Mesothelial cell of epicardium (in vitro differentiated cells): ENCODE measurements at regions not wholly inside any gene's neighbourhood (a gene's known extent, or its start where the extent isn't known, plus 50 kb on each side); places are given as distances from the start of the nearest gene placed in this dataset. TPM values are rescaled to one million over a fixed set of nuclear protein-coding genes. Genes with fewer than 3 reads are reported as not detected.
"Not testable (repeated sequence)": the region's sequence is repeated elsewhere in the genome, so short reads cannot be mapped to it uniquely, and the experiment has no call there.

Experiments used
- DNase-seq, 2 experiments: peaks; one replicate each; pipeline ENCODE4 v3.0.0; 2021; ENCODE audit warnings: low spot score in 2 of 2; ENCODE audit not compliant: unreplicated experiment in 2 of 2
- H3K27ac Mint-ChIP-seq: 2 replicates; pipeline ENCODE4 v1.8.0; 2021; ENCODE audit warnings: mixed read lengths
- H3K27me3 Mint-ChIP-seq: 2 replicates; pipeline ENCODE4 v1.8.0; 2021; ENCODE audit warnings: low read depth, mixed read lengths
- H3K36me3 Mint-ChIP-seq: 2 replicates; pipeline ENCODE4 v1.8.0; 2021; ENCODE audit warnings: mixed read lengths
- H3K4me1 Mint-ChIP-seq: 2 replicates; pipeline ENCODE4 v1.8.0; 2021; ENCODE audit warnings: mixed read lengths
- H3K4me3 Mint-ChIP-seq: 2 replicates; pipeline ENCODE4 v1.8.0; 2021; ENCODE audit warnings: mild to moderate bottlenecking, moderate library complexity, mixed read lengths
- H3K9me3 Mint-ChIP-seq: 2 replicates; pipeline ENCODE4 v1.8.0; 2021; ENCODE audit warnings: mixed read lengths
- CTCF ChIP-seq: fragments of 200-600 bp; sonication (generic); IDR thresholded peaks from one replicate; pipeline ENCODE4 v1.5.0; 2021; ENCODE audit warnings: antibody characterized with exemption; ENCODE audit not compliant: unreplicated experiment
- microRNA-seq: library from miRNA; unstranded; fragments of <30 nt; microRNA quantifications from one replicate; pipeline ENCODE4 v1.2.0, GENCODE V29; 2021; ENCODE audit warnings: inconsistent platforms, mixed read lengths

DNA sequence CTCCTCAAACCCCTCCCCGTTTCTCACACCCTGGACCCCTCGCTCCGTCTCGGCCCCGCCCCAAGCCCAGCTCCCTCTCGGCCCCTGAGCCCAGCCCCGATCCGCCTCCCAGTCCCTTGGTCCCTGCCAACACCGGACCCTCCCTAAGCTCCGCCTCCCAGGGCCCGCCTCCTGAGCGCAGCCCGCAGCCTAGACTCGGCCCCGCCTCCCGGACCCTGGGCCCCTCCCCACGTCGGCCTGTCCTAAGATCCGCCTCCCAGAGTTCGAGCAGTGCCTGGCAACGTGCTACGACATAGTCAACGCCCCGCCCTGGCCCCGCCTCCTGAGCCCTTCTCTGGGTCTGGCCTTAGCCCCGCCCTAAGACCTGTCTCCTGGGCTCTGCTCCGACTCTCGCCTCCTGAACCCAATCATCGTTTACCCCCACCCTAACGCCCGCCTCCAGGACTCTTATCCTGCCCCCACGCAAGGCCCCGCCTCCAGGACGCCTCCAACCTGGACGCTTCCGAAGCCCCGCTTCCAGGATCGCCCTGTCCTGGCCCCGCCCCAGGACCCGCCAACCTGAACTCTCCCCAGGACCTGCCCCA lies 53.1 kb upstream of the ROPN1B start:
- Mint-ChIP-seq H3K4me3 (peak overlapping the region; percentile 81), H3K4me1 (peaks cover 17% of the 10 kb centered on the region), H3K27ac (peak overlapping the region; percentile 64)
- not testable (repeated sequence) for H3K9me3 Mint-ChIP-seq, H3K27me3 Mint-ChIP-seq, H3K36me3 Mint-ChIP-seq
- DNase-seq, result peak; percentile 96 to 99

GRCh38 chr3:125916376-125916978 lies 52.5 kb upstream of the ROPN1B start:
- peak; percentile 89 to 95 for DNase-seq
- H3K4me3 Mint-ChIP-seq, result peak overlapping the region; percentile 81
- TF ChIP-seq CTCF, result no peak
- no peaks in the 10 kb centered on the region for H3K27me3 Mint-ChIP-seq
- H3K27ac Mint-ChIP-seq, result peak overlapping the region; percentile 87
- H3K9me3 Mint-ChIP-seq, result no peaks in the 10 kb centered on the region
- H3K4me1 Mint-ChIP-seq, result peaks cover 17% of the 10 kb centered on the region
- H3K36me3 Mint-ChIP-seq, result no peaks in the 10 kb centered on the region

DNA sequence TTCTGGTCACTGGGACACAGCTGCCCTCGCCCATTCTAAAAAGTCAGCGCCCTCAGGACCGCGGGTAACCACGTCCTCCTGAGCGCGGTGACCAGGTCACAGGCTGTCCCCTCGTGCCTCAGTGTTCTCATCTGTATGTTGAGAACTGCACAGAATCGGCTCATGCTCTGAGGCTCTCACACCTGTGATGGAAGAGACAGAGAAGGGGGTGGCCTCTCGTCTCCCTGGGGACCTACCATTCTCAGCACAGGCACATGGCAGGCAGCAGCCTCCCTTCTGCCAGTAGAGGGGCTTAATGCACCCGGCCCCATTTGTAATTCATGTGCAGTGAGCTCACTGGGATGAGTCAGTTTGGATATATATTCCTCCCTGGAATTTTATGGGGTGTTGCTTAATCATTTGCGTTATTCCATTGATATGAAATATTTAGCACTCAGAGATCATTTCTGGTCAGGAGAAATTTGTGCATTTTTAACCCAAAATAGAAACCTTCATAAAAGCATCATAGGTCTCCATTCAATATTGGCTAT lies 51.9 kb upstream of the ROPN1B start:
- H3K9me3 Mint-ChIP-seq, H3K36me3 Mint-ChIP-seq, H3K27me3 Mint-ChIP-seq: not testable (repeated sequence)
- H3K4me1 Mint-ChIP-seq, result peaks cover 17% of the 10 kb centered on the region
- H3K4me3 Mint-ChIP-seq, result peak overlapping the region; percentile 81
- H3K27ac Mint-ChIP-seq, result peak overlapping the region; percentile 87
- peak in 1 of 2 experiments; percentile 51 for DNase-seq

DNA sequence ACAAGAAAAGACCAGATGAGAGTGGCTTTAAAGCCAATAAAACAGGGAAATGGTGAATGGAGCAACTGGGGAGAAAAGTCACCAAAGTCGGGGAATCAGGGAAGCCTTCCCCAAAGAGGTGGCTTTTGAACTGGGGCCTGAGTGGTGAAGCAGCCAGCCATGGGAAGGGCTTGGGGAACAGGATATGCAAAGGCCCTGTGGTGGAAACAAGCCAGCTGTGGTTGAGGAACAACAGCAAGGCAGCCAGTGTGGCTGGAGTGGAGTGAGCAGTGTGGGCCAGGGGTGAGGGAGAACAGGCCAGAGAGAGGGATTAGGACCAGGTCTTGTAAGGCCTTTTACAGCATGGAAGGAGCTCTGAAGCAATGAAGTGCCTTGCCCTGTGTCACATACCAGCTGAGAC lies 51.0 kb upstream of the ROPN1B start:
- peaks cover 15% of the 10 kb centered on the region for H3K4me1 Mint-ChIP-seq
- not testable (repeated sequence) for H3K9me3 Mint-ChIP-seq, H3K27me3 Mint-ChIP-seq, H3K27ac Mint-ChIP-seq, H3K36me3 Mint-ChIP-seq, H3K4me3 Mint-ChIP-seq
- peak in 1 of 2 experiments; percentile 20 for DNase-seq

GRCh38 chr3:125918451-125918850 lies 50.5 kb upstream of the ROPN1B start:
- not testable (repeated sequence) for H3K9me3 Mint-ChIP-seq, DNase-seq, H3K27me3 Mint-ChIP-seq, H3K27ac Mint-ChIP-seq, H3K4me3 Mint-ChIP-seq, H3K36me3 Mint-ChIP-seq
- H3K4me1 Mint-ChIP-seq, result peaks cover 15% of the 10 kb centered on the region

- DNase-seq, H3K27me3 Mint-ChIP-seq, H3K9me3 Mint-ChIP-seq, H3K4me3 Mint-ChIP-seq, H3K36me3 Mint-ChIP-seq, H3K27ac Mint-ChIP-seq: not testable (repeated sequence)
- peaks cover 15% of the 10 kb centered on the region for H3K4me1 Mint-ChIP-seq
Observed at GRCh38 chr3:125918866-125919265, 50.1 kb upstream of the ROPN1B start.

Small RNA genes in the stretch of these regions (microRNA-seq; reads per million reads assigned to microRNA genes)
- gene MIR548I1, result not detected
